Caco-2 (cell line): ENCODE measurements at regions not wholly inside any gene's neighbourhood (a gene's known extent, or its start where the extent isn't known, plus 50 kb on each side); places are given as distances from the start of the nearest gene placed in this dataset.

Experiments
- BruUV-seq: library from RNA; stranded (reverse); fragments of 400-500 nt; replicated peaks from 2 replicates; lab custom pipeline; 2021; lab: Mats Ljungman, UMichigan
- CTCF ChIA-PET: fragments of 300-600 bp; sonication (Branson Sonifier 250); formaldehyde crosslinking; loops from one replicate; lab custom pipeline; 2022; ENCODE audit warnings: antibody characterized with exemption; lab: Charles Lee
- POLR2A ChIA-PET: fragments of 300-600 bp; sonication (Branson Sonifier 250); formaldehyde crosslinking; loops from one replicate; lab custom pipeline; 2022; ENCODE audit warnings: antibody characterized with exemption; lab: Charles Lee
- DNase-seq, 2 experiments: peaks; one replicate each; pipeline versions ENCODE4 v3.0.0 to v3.0.0-alpha.2; 2020 to 2022
- H3K27me3 ChIP-seq: replicated peaks from 2 replicates; pipeline ENCODE4 v1.6.0; 2011; ENCODE audit warnings: low read length; ENCODE audit not compliant: control insufficient read depth, insufficient read depth
- H3K36me3 ChIP-seq: 2 replicates; pipeline ENCODE4 v1.5.1; 2011; ENCODE audit warnings: low read length; ENCODE audit not compliant: control insufficient read depth, insufficient read depth
- H3K4me1 ChIP-seq: fragments of 250-450 bp; sonication (Bioruptor Pico); 2 replicates; pipeline ENCODE4 v1.5.1; 2020; ENCODE audit warnings: mild to moderate bottlenecking
- H3K4me3 ChIP-seq: 2 replicates; pipeline ENCODE4 v1.5.1; 2011; ENCODE audit warnings: low read depth, mild to moderate bottlenecking, control low read depth, low read length
- H3K9me3 ChIP-seq: fragments of 250-450 bp; sonication (Bioruptor Pico); 2 replicates; pipeline ENCODE4 v1.5.1; 2020; ENCODE audit warnings: mild to moderate bottlenecking, moderate library complexity
- H3K27ac Mint-ChIP-seq: one replicate; pipeline ENCODE4 v1.8.0; 2022; ENCODE audit warnings: mixed read lengths; ENCODE audit not compliant: unreplicated experiment
- H3K27me3 Mint-ChIP-seq: one replicate; pipeline ENCODE4 v1.8.0; 2022; ENCODE audit warnings: mixed read lengths; ENCODE audit not compliant: insufficient read depth, unreplicated experiment
- H3K36me3 Mint-ChIP-seq: one replicate; pipeline ENCODE4 v1.8.0; 2022; ENCODE audit warnings: mild to moderate bottlenecking, mixed read lengths; ENCODE audit not compliant: insufficient read depth, unreplicated experiment
- H3K4me1 Mint-ChIP-seq: one replicate; pipeline ENCODE4 v1.8.0; 2022; ENCODE audit warnings: low read depth, mixed read lengths; ENCODE audit not compliant: unreplicated experiment
- H3K4me3 Mint-ChIP-seq: one replicate; pipeline ENCODE4 v1.8.0; 2022; ENCODE audit warnings: mild to moderate bottlenecking, moderate library complexity, mixed read lengths; ENCODE audit not compliant: unreplicated experiment
- H3K9me3 Mint-ChIP-seq: one replicate; pipeline ENCODE4 v1.8.0; 2022; ENCODE audit warnings: mixed read lengths; ENCODE audit not compliant: unreplicated experiment
- CTCF ChIP-seq, 2 experiments: fragments of 200-600 bp in 1 of 2; IDR thresholded peaks; 1 replicate in 1 of 2; 2 replicates in 1 of 2; pipeline versions ENCODE4 v1.5.1 to v1.8.0; 2011 to 2022; ENCODE audit warnings: antibody characterized with exemption in 1 of 2, control low read depth in 1 of 2, inconsistent platforms in 1 of 2, low read depth in 1 of 2, low read length in 1 of 2, mild to moderate bottlenecking in 1 of 2, moderate library complexity in 1 of 2; ENCODE audit not compliant: insufficient read depth in 1 of 2, severe bottlenecking in 1 of 2, unreplicated experiment in 1 of 2
- intact Hi-C: fragments of 100-400 bp; cut with micrococcal nuclease; formaldehyde crosslinking; loops from one replicate; pipeline ENCODE4 v1.10.0; 2022; ENCODE audit not compliant: unreplicated experiment

DNA sequence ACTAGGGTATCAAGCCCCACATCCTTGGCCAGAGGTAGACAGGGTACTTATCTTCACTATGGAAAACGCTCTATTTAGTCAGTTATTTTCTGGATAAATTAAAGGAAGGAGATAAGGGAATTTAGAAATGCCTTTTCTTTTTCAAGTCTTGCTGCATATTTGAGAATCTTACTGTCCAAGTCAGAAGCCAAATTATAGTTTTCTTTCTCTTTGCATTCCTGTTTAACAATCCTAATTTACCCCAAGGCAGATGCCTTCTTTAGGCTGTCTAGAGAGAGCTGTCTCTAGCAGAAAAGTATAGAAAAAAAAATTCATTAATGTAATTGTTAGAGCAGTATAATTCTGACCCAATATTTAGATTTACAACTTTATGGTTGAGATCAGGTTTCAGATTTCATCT is 64.4 kb upstream of the TBC1D5 start:
- BruUV-seq: no TSS peak
- ChIA-PET POLR2A (no interaction called here), CTCF (no interaction called here)
- no peaks in the 10 kb centered on the region for H3K27me3 Mint-ChIP-seq
- Histone ChIP-seq H3K27me3 (no peaks in the 10 kb centered on the region), H3K36me3 (no peaks in the 10 kb centered on the region), H3K9me3 (no peaks in the 10 kb centered on the region), H3K4me3 (no peak overlapping the region), H3K4me1 (no peaks in the 10 kb centered on the region)
- no peaks in the 10 kb centered on the region for H3K9me3 Mint-ChIP-seq
- intact Hi-C loops: no loop called here
- H3K36me3 Mint-ChIP-seq: no peaks in the 10 kb centered on the region
- no peak overlapping the region for H3K4me3 Mint-ChIP-seq
- no peak for TF ChIP-seq CTCF (IDR thresholded peaks at IDR 0.05; ENCODE audit: insufficient read depth in 1 of 2, low read depth in 1 of 2, low read length in 1 of 2, severe bottlenecking in 1 of 2, unreplicated experiment in 1 of 2)
- H3K27ac Mint-ChIP-seq: no peak overlapping the region
- H3K4me1 Mint-ChIP-seq: no peaks in the 10 kb centered on the region
- no peak for DNase-seq

- H3K4me1 Mint-ChIP-seq: no peaks in the 10 kb centered on the region
- no peak for DNase-seq
- no TSS peak for BruUV-seq
- H3K27me3 ChIP-seq: no peaks in the 10 kb centered on the region
- H3K9me3 Mint-ChIP-seq: no peaks in the 10 kb centered on the region
- no peak overlapping the region for H3K4me3 Mint-ChIP-seq
- no peak for TF ChIP-seq CTCF (IDR thresholded peaks at IDR 0.05; ENCODE audit: insufficient read depth in 1 of 2, low read depth in 1 of 2, low read length in 1 of 2, severe bottlenecking in 1 of 2, unreplicated experiment in 1 of 2)
- no peak overlapping the region for H3K27ac Mint-ChIP-seq
- POLR2A ChIA-PET: no interaction called here
- intact Hi-C loops: no loop called here
- H3K4me3 ChIP-seq: no peak overlapping the region
- H3K36me3 Mint-ChIP-seq: no peaks in the 10 kb centered on the region
- no peaks in the 10 kb centered on the region for H3K9me3 ChIP-seq
- no peaks in the 10 kb centered on the region for H3K27me3 Mint-ChIP-seq
- H3K4me1 ChIP-seq: no peaks in the 10 kb centered on the region
- H3K36me3 ChIP-seq: no peaks in the 10 kb centered on the region
- CTCF ChIA-PET: no interaction called here
Measured at GRCh38 chr3:17806201-17806600, 63.8 kb upstream of the TBC1D5 start.

DNA sequence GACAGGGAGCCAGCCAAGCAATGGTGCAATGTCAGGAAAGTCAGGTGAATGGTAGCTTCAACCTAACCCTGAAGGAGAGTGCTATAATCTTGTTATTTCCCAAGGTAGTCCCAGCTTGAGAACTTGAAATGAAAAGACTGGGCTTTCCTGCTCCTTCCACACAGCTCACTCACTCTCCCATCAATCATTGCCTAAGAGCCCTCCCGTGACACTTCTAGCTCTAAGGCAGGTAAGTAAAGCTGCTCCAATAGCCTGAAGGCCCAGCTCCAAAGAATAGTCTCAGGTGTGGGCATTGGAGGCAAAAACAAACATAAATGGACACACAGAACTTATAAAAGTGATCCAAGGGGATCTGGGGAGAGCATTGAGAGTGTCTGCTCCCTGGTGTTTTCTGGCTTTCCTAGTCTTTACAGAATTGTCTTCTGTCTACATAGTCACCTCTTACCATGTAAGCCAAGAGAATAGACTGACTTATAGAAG is 63.1 kb upstream of the TBC1D5 start:
- Histone ChIP-seq H3K9me3 (no peaks in the 10 kb centered on the region), H3K36me3 (no peaks in the 10 kb centered on the region), H3K27me3 (no peaks in the 10 kb centered on the region), H3K4me3 (no peak overlapping the region), H3K4me1 (no peaks in the 10 kb centered on the region)
- no peaks in the 10 kb centered on the region for H3K9me3 Mint-ChIP-seq
- no peak for TF ChIP-seq CTCF (IDR thresholded peaks at IDR 0.05; ENCODE audit: insufficient read depth in 1 of 2, low read depth in 1 of 2, low read length in 1 of 2, severe bottlenecking in 1 of 2, unreplicated experiment in 1 of 2)
- peaks cover 6% of the 10 kb centered on the region for H3K4me1 Mint-ChIP-seq
- no peak overlapping the region for H3K4me3 Mint-ChIP-seq
- H3K27ac Mint-ChIP-seq: no peak overlapping the region
- no TSS peak for BruUV-seq
- intact Hi-C loops: no loop called here
- no peaks in the 10 kb centered on the region for H3K27me3 Mint-ChIP-seq
- no peak for DNase-seq
- H3K36me3 Mint-ChIP-seq: no peaks in the 10 kb centered on the region
- ChIA-PET CTCF (no interaction called here), POLR2A (no interaction called here)
